ENCODE measurements at regions not wholly inside any gene's neighbourhood (a gene's known extent, or its start where the extent isn't known, plus 50 kb on each side); places are given as distances from the start of the nearest gene placed in this dataset.

DNA sequence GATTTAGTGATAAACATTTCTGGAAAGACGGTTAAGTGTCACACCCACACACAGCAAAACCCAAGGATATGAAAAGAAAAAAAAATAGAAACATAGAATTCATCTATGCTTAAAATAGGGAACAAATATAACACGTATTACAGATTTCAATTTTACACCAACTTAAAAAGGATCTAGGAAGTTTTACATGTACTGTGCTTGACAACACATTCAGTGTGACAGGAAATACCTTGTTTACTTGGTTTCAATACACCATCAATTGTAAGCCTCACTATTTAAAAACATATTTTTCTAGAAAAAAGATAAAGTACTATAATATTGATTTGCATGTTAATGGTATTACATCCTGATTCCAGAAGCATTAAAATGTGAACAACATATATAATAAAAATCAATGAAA is 77.0 kb upstream of the SPRY1 start:
- H3K27ac ChIP-seq (ENCODE audit: low read depth, low read length) = no peak overlapping the region
- peaks cover 26% of the 10 kb centered on the region; the same call in 1 of the 2 replicates for H3K9me3 ChIP-seq (ENCODE audit: insufficient read depth, low read depth, low read length)
- no peak overlapping the region for H3K4me3 ChIP-seq (ENCODE audit: low read length)
- H3K9ac ChIP-seq (ENCODE audit: low read depth, low read length) = no peak overlapping the region
- WGBS = 100% methylated on average over 1 of the region's 2 CpGs
- H3K36me3 ChIP-seq (ENCODE audit: insufficient read depth, low read length) = peaks cover 14% of the 10 kb centered on the region
- no peaks in the 10 kb centered on the region for H3K27me3 ChIP-seq (ENCODE audit: insufficient read depth, low read length)
- no peaks in the 10 kb centered on the region for H3K4me1 ChIP-seq (ENCODE audit: insufficient read depth, low read length)

DNA sequence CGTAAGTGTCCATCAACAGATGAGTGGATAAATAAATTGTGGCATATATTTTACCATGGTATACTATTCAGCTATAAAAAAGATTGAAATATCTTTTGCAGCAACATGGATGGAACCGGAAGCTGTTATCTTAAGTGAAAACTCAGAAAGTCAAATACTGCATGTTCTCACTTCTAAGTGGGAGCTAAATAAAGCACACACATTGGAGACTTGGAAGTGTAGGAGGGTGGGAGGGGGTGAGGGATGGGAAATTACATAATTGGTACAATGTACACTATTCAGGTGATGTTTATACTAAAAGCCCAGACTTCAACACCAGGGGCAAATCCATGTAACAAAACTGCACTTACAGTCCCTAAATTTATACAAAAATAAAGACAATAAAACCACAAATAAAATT is 72.6 kb upstream of the SPRY1 start:
- Histone ChIP-seq H3K27ac (ENCODE audit: low read depth, low read length) (no peak overlapping the region), H3K9ac (ENCODE audit: low read depth, low read length) (no peak overlapping the region), H3K4me3 (ENCODE audit: low read length) (no peak overlapping the region), H3K36me3 (ENCODE audit: insufficient read depth, low read length) (peaks cover 7% of the 10 kb centered on the region; the same call in 1 of the 2 replicates), H3K4me1 (ENCODE audit: insufficient read depth, low read length) (peaks cover 21% of the 10 kb centered on the region), H3K27me3 (ENCODE audit: insufficient read depth, low read length) (no peaks in the 10 kb centered on the region), H3K9me3 (ENCODE audit: insufficient read depth, low read depth, low read length) (peaks cover 26% of the 10 kb centered on the region; the same call in 1 of the 2 replicates)
- 100% methylated on average over 1 of the region's 2 CpGs for WGBS

DNA sequence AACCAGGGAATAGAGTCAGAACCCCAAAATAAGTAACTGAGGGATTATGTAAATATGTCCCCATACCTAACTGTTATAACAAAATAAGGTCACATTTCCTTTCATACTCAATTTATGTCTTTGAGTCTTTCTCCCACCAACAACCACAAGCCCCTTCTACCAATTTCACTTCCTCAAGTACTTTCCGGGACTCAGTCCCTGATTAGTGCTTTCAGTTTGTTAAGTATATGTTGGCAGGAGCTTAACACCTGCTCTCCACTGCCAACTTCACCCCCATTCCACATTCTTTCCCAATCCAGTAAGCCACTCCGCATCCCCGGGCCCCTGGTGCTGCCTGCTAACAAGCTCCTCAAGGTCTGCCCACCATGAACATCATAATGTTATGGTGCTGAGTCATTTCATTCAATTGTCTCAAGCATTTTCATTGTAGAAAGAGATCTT is 71.3 kb upstream of the SPRY1 start:
- Histone ChIP-seq H3K9ac (ENCODE audit: low read depth, low read length) (no peak overlapping the region), H3K27ac (ENCODE audit: low read depth, low read length) (no peak overlapping the region), H3K4me1 (ENCODE audit: insufficient read depth, low read length) (peaks cover 21% of the 10 kb centered on the region), H3K27me3 (ENCODE audit: insufficient read depth, low read length) (no peaks in the 10 kb centered on the region), H3K36me3 (ENCODE audit: insufficient read depth, low read length) (peaks cover 5% of the 10 kb centered on the region; the same call in 1 of the 2 replicates), H3K4me3 (ENCODE audit: low read length) (no peak overlapping the region), H3K9me3 (ENCODE audit: insufficient read depth, low read depth, low read length) (peaks cover 28% of the 10 kb centered on the region; the same call in 1 of the 2 replicates)
- WGBS = 80% methylated on average over 2 of the region's 3 CpGs

DNA sequence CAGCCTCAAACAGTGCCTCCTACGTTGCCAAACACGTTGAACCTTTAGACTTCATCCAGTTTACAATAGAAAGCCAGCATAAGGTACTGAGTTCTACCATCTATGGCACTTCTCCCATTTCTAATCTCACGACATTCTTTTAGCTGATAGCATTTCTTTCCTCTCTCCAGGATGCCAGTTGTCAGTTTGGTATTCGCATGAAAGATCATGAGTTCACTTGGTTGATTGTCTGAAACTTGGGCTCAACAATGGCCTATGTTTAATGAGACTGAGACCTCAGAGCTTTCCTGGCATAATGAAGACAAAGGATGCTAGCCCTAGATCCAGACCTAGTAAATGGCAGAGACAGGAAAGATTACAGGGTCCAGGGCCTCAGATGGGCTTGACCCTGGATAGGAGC is 69.2 kb upstream of the SPRY1 start:
- Histone ChIP-seq H3K9ac (ENCODE audit: low read depth, low read length) (no peak overlapping the region), H3K27ac (ENCODE audit: low read depth, low read length) (no peak overlapping the region), H3K36me3 (ENCODE audit: insufficient read depth, low read length) (no peaks in the 10 kb centered on the region), H3K27me3 (ENCODE audit: insufficient read depth, low read length) (no peaks in the 10 kb centered on the region), H3K4me3 (ENCODE audit: low read length) (no peak overlapping the region), H3K4me1 (ENCODE audit: insufficient read depth, low read length) (peaks cover 21% of the 10 kb centered on the region), H3K9me3 (ENCODE audit: insufficient read depth, low read depth, low read length) (peaks cover 10% of the 10 kb centered on the region; the same call in 1 of the 2 replicates)
- WGBS = 86% methylated on average over 4 of the region's 4 CpGs

DNA sequence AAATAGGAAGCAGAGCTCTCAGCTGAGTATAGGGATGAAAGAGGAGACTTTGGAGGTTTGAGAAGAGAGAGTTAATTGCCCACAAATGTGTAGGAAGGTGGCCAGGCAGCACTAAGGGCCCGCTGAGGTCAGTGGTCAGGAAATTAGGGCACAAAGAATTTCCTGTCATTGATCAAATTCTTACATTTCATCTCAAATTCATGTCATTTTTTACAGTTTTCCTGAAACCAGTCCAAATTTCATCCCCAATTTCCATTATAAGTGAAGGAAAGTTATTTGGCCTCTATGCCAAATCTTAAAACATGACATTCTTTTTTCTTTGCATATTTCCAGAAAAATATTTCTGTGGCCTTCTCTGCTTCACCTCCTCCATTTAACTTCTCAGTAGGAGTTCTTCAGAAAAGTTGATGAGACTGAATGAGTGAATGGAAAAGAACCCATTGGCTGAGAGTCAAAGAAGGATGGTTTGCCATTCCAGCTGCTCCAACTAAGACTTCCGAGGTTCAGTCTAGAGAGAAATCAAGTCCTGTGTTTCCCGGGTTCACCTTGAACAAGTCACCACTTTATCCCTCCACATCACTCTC is 68.7 kb upstream of the SPRY1 start:
- Histone ChIP-seq H3K36me3 (ENCODE audit: insufficient read depth, low read length) (no peaks in the 10 kb centered on the region), H3K27me3 (ENCODE audit: insufficient read depth, low read length) (no peaks in the 10 kb centered on the region), H3K27ac (ENCODE audit: low read depth, low read length) (no peak overlapping the region), H3K9ac (ENCODE audit: low read depth, low read length) (no peak overlapping the region), H3K4me1 (ENCODE audit: insufficient read depth, low read length) (peaks cover 21% of the 10 kb centered on the region), H3K4me3 (ENCODE audit: low read length) (no peak overlapping the region), H3K9me3 (ENCODE audit: insufficient read depth, low read depth, low read length) (peaks cover 5% of the 10 kb centered on the region; the same call in 1 of the 2 replicates)
- 69% methylated on average over 3 of the region's 3 CpGs for WGBS

DNA sequence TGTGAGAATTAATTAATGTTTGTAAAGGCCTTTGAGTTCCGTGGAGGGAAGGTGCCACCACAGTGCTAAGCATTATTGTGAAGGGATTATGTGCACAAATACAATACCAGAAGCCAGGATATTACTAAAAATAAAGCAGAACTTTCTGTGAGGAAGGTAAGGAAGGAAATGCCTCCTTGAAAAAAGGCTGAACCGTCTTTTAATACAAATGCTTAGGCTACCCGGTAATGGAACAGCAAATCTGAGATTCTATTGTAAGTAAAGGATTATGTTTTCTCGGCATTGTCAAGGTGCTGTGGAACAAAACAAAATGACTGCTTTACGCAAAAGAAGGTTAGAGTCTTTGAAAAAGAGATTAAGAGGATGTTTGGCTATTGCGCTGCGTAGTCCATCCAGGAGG is 57.9 kb upstream of the SPRY1 start:
- H3K27ac ChIP-seq (ENCODE audit: low read depth, low read length) = no peak overlapping the region
- H3K4me1 ChIP-seq (ENCODE audit: insufficient read depth, low read length) = peaks cover 16% of the 10 kb centered on the region; the same call in 1 of the 2 replicates
- no peak overlapping the region for H3K4me3 ChIP-seq (ENCODE audit: low read length)
- no peaks in the 10 kb centered on the region for H3K9me3 ChIP-seq (ENCODE audit: insufficient read depth, low read depth, low read length)
- no peaks in the 10 kb centered on the region for H3K27me3 ChIP-seq (ENCODE audit: insufficient read depth, low read length)
- H3K36me3 ChIP-seq (ENCODE audit: insufficient read depth, low read length) = no peaks in the 10 kb centered on the region
- no peak overlapping the region for H3K9ac ChIP-seq (ENCODE audit: low read depth, low read length)
- WGBS = 90% methylated on average over 7 of the region's 7 CpGs

DNA sequence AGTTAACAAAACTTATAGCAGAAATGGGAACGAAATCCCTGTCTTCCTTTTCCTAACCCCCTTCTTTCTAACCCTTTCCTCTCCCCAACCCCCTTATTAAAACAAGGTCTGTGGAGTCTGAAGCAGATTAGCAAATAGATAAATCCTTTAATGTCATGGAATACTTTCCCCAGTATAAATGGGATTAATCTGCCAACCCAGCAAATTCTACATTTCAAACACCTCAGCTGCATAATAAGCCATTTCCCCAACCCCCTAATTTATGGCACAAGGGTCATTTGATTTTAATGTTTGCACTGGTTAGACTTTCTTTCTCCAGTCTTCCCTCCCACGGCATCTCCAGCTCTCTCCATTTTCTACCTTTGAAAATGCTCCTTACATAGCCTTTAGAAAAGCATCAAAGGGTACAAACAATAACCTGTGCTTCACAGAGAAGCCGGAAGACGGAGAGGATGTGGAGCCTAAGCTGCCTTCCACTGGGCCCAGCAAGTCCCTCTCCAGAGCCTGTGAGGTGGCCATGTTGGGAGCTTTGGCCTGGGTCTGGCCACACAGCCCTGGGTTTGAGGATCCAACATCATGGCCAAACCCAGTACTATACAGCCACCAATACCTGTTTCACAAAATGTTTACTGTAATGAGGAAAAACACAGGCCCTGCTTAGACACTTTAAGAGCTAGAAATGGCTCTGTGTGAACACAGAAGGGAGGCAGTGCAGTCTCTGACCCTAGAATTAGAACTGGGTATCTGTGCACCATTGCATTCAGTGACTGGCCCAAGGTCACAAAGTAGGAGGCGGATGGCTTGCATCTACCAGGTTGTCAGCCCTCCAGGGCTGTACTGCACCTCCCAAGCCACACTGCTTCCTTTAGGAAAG is 56.9 kb upstream of the SPRY1 start:
- no peak overlapping the region for H3K27ac ChIP-seq (ENCODE audit: low read depth, low read length)
- H3K36me3 ChIP-seq (ENCODE audit: insufficient read depth, low read length) = no peaks in the 10 kb centered on the region
- H3K9ac ChIP-seq (ENCODE audit: low read depth, low read length) = no peak overlapping the region
- H3K4me3 ChIP-seq (ENCODE audit: low read length) = no peak overlapping the region
- no peaks in the 10 kb centered on the region for H3K27me3 ChIP-seq (ENCODE audit: insufficient read depth, low read length)
- peaks cover 19% of the 10 kb centered on the region; the same call in 1 of the 2 replicates for H3K4me1 ChIP-seq (ENCODE audit: insufficient read depth, low read length)
- 91% methylated on average over 5 of the region's 5 CpGs for WGBS
- no peaks in the 10 kb centered on the region for H3K9me3 ChIP-seq (ENCODE audit: insufficient read depth, low read depth, low read length)

DNA sequence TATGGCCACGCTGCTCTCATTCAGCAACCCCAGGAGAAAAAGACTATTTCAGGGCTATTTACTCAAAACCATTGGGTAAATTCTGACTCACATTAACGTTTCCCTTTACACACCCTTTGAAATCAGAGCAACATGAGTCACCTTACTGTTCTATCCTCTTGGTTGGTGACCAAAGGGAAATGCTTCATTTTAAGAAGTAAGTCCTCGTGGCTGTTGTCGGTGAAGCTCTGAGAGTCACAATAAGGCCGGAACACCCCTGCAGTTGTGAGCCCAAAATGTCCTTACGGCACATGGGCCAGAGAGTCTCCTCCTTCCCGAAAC is 56.3 kb upstream of the SPRY1 start:
- H3K9me3 ChIP-seq (ENCODE audit: insufficient read depth, low read depth, low read length) = no peaks in the 10 kb centered on the region
- 90% methylated on average over 7 of the region's 7 CpGs for WGBS
- H3K4me3 ChIP-seq (ENCODE audit: low read length) = no peak overlapping the region
- no peaks in the 10 kb centered on the region for H3K27me3 ChIP-seq (ENCODE audit: insufficient read depth, low read length)
- no peak overlapping the region for H3K27ac ChIP-seq (ENCODE audit: low read depth, low read length)
- peaks cover 19% of the 10 kb centered on the region; the same call in 1 of the 2 replicates for H3K4me1 ChIP-seq (ENCODE audit: insufficient read depth, low read length)
- no peak overlapping the region for H3K9ac ChIP-seq (ENCODE audit: low read depth, low read length)
- H3K36me3 ChIP-seq (ENCODE audit: insufficient read depth, low read length) = no peaks in the 10 kb centered on the region

DNA sequence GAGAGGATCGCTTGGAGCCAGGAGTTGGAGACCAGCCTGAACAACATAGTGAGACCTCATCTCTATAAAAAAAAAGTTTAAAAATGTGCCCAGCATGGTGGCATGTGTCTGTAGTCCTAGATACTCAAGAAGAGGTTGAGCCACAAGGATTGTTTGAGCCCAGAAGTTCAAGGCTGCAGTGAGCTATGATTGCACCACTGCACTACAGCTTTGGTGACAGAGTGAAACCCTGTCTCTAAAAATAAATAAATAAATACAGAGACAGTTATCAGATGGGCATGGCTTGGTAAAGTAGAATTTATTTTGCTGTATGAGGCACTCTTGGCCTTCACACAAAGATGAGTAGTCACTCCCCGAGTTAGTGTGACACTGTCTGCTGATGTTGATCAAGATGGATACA is 54.1 kb upstream of the SPRY1 start:
- H3K27me3 ChIP-seq (ENCODE audit: insufficient read depth, low read length) = no peaks in the 10 kb centered on the region
- H3K9me3 ChIP-seq (ENCODE audit: insufficient read depth, low read depth, low read length) = no peaks in the 10 kb centered on the region
- no peaks in the 10 kb centered on the region for H3K36me3 ChIP-seq (ENCODE audit: insufficient read depth, low read length)
- H3K4me3 ChIP-seq (ENCODE audit: low read length) = no peak overlapping the region
- no peak overlapping the region for H3K27ac ChIP-seq (ENCODE audit: low read depth, low read length)
- WGBS = 89% methylated on average over 2 of the region's 2 CpGs
- no peak overlapping the region for H3K9ac ChIP-seq (ENCODE audit: low read depth, low read length)
- H3K4me1 ChIP-seq (ENCODE audit: insufficient read depth, low read length) = peaks cover 25% of the 10 kb centered on the region

DNA sequence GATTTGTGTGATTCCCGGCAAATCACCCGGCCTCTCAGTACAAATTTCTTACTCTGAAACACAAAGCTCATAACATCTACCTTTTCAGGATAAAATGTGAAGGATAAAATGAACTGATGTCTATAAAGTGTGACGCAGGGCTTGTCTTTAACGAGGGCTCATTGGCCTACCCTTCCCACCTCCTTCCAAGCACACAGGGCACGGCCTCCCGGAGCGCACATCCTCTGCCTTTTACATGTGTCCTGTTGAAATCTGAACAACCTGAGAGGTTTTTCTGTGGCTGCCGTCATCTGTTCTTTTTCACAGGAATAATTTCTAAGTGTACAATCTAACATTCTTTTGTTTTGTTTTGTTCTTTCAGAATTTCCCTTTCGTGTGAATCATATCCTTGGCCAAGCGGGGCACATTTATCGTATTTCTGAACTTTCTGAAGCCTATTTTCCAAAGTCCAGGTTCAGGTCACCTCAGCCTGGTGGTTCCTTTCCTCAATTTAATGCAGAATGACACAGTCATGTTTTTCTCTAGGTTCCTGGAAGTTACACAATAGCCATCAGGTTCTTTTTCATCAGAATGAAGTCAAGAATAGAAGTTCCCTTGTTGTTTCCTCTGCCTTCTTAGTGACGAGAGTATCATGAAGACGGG is 53.1 kb upstream of the SPRY1 start:
- H3K4me1 ChIP-seq (ENCODE audit: insufficient read depth, low read length) = peaks cover 24% of the 10 kb centered on the region
- H3K36me3 ChIP-seq (ENCODE audit: insufficient read depth, low read length) = no peaks in the 10 kb centered on the region
- WGBS = 98% methylated on average over 13 of the region's 13 CpGs
- no peaks in the 10 kb centered on the region for H3K9me3 ChIP-seq (ENCODE audit: insufficient read depth, low read depth, low read length)
- no peak overlapping the region for H3K9ac ChIP-seq (ENCODE audit: low read depth, low read length)
- no peaks in the 10 kb centered on the region for H3K27me3 ChIP-seq (ENCODE audit: insufficient read depth, low read length)
- no peak overlapping the region for H3K27ac ChIP-seq (ENCODE audit: low read depth, low read length)
- no peak overlapping the region for H3K4me3 ChIP-seq (ENCODE audit: low read length)

All from HUES64 (cell line).